ENCODE measurements at regions not wholly inside any gene's neighbourhood (a gene's known extent, or its start where the extent isn't known, plus 50 kb on each side); places are given as distances from the start of the nearest gene placed in this dataset.

DNA sequence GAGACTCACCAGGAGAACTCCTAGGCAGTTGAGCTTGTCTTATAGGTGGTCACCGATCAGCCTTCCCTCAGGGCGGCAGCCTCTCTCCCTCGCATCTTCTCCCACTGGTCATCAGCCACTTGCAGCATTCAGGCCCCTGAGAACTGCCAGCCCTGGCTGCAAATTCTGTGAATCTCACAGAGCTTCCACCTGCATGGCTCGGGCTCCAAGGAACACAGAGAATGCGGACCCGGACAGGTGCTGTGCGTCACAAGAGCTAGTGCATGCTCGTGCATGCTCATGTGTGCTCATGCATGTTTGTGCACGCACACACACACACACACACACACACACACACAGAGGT lies 176.9 kb downstream of the ARHGAP12 start (continued):
- TF ChIP-seq, protein P1, sequence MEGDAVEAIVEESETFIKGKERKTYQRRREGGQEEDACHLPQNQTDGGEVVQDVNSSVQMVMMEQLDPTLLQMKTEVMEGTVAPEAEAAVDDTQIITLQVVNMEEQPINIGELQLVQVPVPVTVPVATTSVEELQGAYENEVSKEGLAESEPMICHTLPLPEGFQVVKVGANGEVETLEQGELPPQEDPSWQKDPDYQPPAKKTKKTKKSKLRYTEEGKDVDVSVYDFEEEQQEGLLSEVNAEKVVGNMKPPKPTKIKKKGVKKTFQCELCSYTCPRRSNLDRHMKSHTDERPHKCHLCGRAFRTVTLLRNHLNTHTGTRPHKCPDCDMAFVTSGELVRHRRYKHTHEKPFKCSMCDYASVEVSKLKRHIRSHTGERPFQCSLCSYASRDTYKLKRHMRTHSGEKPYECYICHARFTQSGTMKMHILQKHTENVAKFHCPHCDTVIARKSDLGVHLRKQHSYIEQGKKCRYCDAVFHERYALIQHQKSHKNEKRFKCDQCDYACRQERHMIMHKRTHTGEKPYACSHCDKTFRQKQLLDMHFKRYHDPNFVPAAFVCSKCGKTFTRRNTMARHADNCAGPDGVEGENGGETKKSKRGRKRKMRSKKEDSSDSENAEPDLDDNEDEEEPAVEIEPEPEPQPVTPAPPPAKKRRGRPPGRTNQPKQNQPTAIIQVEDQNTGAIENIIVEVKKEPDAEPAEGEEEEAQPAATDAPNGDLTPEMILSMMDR (conservative IDR thresholded peaks at IDR 0.05; ENCODE audit: low read depth in 2 of 2) = no peak
- TF ChIP-seq, protein P2, sequence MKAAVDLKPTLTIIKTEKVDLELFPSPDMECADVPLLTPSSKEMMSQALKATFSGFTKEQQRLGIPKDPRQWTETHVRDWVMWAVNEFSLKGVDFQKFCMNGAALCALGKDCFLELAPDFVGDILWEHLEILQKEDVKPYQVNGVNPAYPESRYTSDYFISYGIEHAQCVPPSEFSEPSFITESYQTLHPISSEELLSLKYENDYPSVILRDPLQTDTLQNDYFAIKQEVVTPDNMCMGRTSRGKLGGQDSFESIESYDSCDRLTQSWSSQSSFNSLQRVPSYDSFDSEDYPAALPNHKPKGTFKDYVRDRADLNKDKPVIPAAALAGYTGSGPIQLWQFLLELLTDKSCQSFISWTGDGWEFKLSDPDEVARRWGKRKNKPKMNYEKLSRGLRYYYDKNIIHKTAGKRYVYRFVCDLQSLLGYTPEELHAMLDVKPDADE (IDR thresholded peaks at IDR 0.05) = no peak
- no peak for TF ChIP-seq EZH2 (IDR thresholded peaks at IDR 0.05; ENCODE audit: low read depth, unreplicated experiment)

DNA sequence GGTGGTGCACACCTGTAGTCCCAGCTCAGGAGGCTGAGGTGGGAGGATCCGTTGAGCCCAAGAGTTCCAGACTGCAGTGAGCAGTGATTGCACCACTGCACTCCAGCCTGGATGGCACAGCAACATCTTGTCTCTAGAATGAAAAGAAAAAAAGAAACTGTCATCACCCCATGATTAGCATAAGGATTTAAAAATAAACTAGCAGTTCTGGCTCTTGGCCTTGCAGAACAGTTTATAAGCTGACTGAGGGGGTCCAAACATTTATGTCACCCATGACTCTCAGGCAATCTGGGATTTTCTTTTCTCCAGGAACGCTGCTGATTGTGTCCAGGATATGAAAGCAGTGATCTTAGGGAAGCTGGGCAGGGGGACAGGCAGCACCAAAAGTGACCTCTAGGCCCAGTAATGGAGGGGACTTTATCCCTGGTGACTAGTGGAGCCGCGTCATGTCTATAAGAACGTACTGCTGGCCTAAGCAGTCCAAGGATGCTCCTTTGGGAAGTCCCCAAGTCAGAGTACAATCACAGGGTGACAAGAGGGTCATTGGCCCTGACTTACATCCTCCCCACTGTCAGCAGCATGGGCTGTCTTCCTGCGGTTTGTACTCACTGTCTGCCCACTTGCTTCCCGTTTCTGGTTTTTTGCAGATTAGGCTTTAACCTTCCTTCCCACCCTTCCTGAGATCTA lies 177.4 kb downstream of the ARHGAP12 start:
- no peak for DNase-seq (ENCODE audit: low spot score)
- Mint-ChIP-seq H3K27ac (no peak overlapping the region), H3K9me3 (no peaks in the 10 kb centered on the region), H3K4me3 (no peak overlapping the region), H3K4me1 (peaks cover 19% of the 10 kb centered on the region), H3K27me3 (ENCODE audit: insufficient read depth, low read depth, poor library complexity) (peaks cover 9% of the 10 kb centered on the region), H3K36me3 (ENCODE audit: low read depth) (no peaks in the 10 kb centered on the region; the same call in 2 of the 3 replicates)
- Histone ChIP-seq H3K4me2 (no peak overlapping the region), H3K79me2 (replicated peaks; ENCODE audit: insufficient read depth) (no peaks in the 10 kb centered on the region), H3K36me3 (ENCODE audit: insufficient read depth) (no peaks in the 10 kb centered on the region), H3K4me1 (ENCODE audit: insufficient read depth) (peaks cover 18% of the 10 kb centered on the region), H4K20me1 (replicated peaks; ENCODE audit: insufficient read depth) (no peaks in the 10 kb centered on the region), H3K4me3 (no peak overlapping the region), H3F3A (replicated peaks; ENCODE audit: low read depth) (0 out of 2 replicates have a peak, but pooled peaks cover 4% of the 10 kb centered on the region), H3K27ac (ENCODE audit: low read depth) (no peak overlapping the region), H3K27me3 (ENCODE audit: insufficient read depth) (no peaks in the 10 kb centered on the region), H3K9me2 (ENCODE audit: insufficient read depth) (no peaks in the 10 kb centered on the region), H2AFZ (no peak overlapping the region; the same call in 1 of the 2 replicates)
- no peak for TF ChIP-seq POLR2AphosphoS5 (IDR thresholded peaks at IDR 0.05; ENCODE audit: low read depth)
- TF ChIP-seq EZH2 (IDR thresholded peaks at IDR 0.05; ENCODE audit: low read depth, unreplicated experiment) = no peak
- no peak for ATAC-seq

DNA sequence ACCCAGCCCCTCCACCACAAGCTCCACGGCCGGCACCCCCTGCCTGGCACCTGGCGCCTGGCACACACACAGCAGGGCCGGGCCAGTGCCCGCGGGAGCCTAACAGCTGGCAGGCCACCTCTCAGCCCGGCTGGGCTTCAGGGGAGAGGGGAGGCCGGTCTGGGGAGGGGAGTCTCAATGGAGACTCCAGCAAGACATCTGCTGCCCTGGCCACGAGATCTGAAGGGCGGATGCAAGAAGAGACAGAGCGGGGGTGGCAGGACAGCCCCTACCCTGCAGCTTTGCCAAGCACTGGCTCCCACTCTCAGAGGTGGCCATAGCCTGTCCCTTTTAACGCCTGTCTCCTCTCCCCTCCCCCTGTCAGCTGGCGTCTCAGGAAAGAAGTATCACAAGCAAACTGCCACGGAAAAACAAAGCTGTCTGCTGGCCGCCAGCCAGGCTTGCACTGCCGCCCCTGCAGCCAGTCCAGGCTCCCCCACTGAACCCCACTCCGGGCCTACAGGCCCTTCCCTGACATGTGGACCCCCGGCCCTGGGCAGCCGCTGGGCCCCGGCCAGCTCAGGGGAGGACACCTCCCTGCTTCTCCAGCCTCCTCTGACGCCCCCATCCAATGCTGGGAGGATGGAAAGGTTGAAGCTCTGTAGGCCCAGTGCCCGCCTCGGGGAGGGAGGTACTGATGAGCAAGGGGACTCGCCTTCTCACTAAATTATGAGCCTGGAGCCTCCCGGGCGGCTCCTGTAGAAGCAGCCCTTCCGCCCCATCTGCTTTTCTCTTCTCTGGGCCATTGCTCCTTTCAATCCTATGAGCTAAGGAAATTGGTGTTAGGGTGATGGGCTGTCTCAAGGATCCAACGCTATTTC lies 178.4 kb downstream of the ARHGAP12 start:
- Histone ChIP-seq H4K20me1 (replicated peaks; ENCODE audit: insufficient read depth) (no peaks in the 10 kb centered on the region), H3K4me2 (no peak overlapping the region), H3K27ac (ENCODE audit: low read depth) (no peak overlapping the region), H3K9me2 (ENCODE audit: insufficient read depth) (no peaks in the 10 kb centered on the region), H2AFZ (peak overlapping the region; percentile 84; the same call in 1 of the 2 replicates), H3K4me1 (ENCODE audit: insufficient read depth) (peaks cover 8% of the 10 kb centered on the region; the same call in 1 of the 2 replicates), H3K4me3 (no peak overlapping the region), H3K27me3 (ENCODE audit: insufficient read depth) (no peaks in the 10 kb centered on the region), H3F3A (replicated peaks; ENCODE audit: low read depth) (0 out of 2 replicates have a peak, but pooled peaks cover 4% of the 10 kb centered on the region), H3K79me2 (replicated peaks; ENCODE audit: insufficient read depth) (no peaks in the 10 kb centered on the region), H3K36me3 (ENCODE audit: insufficient read depth) (no peaks in the 10 kb centered on the region)
- H3K4me1 Mint-ChIP-seq = peaks cover 9% of the 10 kb centered on the region
- no peaks in the 10 kb centered on the region for H3K9me3 Mint-ChIP-seq
- H3K27me3 Mint-ChIP-seq (ENCODE audit: insufficient read depth, low read depth, poor library complexity) = peaks cover 4% of the 10 kb centered on the region
- no peak overlapping the region for H3K27ac Mint-ChIP-seq
- DNase-seq (ENCODE audit: low spot score) (no peak), ATAC-seq (no peak; the same call in 2 of the 3 replicates)
- no peak overlapping the region for H3K4me3 Mint-ChIP-seq
- no peaks in the 10 kb centered on the region; the same call in 2 of the 3 replicates for H3K36me3 Mint-ChIP-seq (ENCODE audit: low read depth)
- TF ChIP-seq, protein P3, sequence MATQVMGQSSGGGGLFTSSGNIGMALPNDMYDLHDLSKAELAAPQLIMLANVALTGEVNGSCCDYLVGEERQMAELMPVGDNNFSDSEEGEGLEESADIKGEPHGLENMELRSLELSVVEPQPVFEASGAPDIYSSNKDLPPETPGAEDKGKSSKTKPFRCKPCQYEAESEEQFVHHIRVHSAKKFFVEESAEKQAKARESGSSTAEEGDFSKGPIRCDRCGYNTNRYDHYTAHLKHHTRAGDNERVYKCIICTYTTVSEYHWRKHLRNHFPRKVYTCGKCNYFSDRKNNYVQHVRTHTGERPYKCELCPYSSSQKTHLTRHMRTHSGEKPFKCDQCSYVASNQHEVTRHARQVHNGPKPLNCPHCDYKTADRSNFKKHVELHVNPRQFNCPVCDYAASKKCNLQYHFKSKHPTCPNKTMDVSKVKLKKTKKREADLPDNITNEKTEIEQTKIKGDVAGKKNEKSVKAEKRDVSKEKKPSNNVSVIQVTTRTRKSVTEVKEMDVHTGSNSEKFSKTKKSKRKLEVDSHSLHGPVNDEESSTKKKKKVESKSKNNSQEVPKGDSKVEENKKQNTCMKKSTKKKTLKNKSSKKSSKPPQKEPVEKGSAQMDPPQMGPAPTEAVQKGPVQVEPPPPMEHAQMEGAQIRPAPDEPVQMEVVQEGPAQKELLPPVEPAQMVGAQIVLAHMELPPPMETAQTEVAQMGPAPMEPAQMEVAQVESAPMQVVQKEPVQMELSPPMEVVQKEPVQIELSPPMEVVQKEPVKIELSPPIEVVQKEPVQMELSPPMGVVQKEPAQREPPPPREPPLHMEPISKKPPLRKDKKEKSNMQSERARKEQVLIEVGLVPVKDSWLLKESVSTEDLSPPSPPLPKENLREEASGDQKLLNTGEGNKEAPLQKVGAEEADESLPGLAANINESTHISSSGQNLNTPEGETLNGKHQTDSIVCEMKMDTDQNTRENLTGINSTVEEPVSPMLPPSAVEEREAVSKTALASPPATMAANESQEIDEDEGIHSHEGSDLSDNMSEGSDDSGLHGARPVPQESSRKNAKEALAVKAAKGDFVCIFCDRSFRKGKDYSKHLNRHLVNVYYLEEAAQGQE (IDR thresholded peaks at IDR 0.05; ENCODE audit: unreplicated experiment) = no peak
- TF ChIP-seq EZH2phosphoT487 (IDR thresholded peaks at IDR 0.05; ENCODE audit: unreplicated experiment) (no peak), POLR2AphosphoS5 (IDR thresholded peaks at IDR 0.05; ENCODE audit: low read depth) (no peak), CREB1 (CRISPR knock-in tag; IDR thresholded peaks at IDR 0.05; ENCODE audit: low read depth) (no peak), NANOG (IDR thresholded peaks at IDR 0.05; ENCODE audit: borderline replicate concordance) (no peak), STAT1 (IDR thresholded peaks at IDR 0.05; ENCODE audit: unreplicated experiment) (no peak), ZNF114 (CRISPR knock-in tag; IDR thresholded peaks at IDR 0.05) (no peak), ZNF331 (CRISPR knock-in tag; IDR thresholded peaks at IDR 0.05; ENCODE audit: low read depth) (no peak), JUNB (IDR thresholded peaks at IDR 0.05; ENCODE audit: unreplicated experiment) (no peak)

All from GM23338 (cell line).